ENCODE measurements at regions not wholly inside any gene's neighbourhood (a gene's known extent, or its start where the extent isn't known, plus 50 kb on each side); places are given as distances from the start of the nearest gene placed in this dataset.

- H3K27ac ChIP-seq, result no peak overlapping the region
- no peak for TF ChIP-seq CTCF (conservative IDR thresholded peaks at IDR 0.05)
Observed at GRCh38 chr4:74598611-74599325, 153.8 kb downstream of the AREG start.

- TF ChIP-seq CTCF (conservative IDR thresholded peaks at IDR 0.05), result no peak
- no peak overlapping the region for H3K27ac ChIP-seq
Observed at GRCh38 chr4:74603186-74603585, 158.2 kb downstream of the AREG start.

GRCh38 chr4:74608151-74608949 lies 163.4 kb downstream of the AREG start:
- TF ChIP-seq CTCF (conservative IDR thresholded peaks at IDR 0.05), result no peak
- no peak overlapping the region for H3K27ac ChIP-seq

GRCh38 chr4:74610491-74610890 lies 165.6 kb downstream of the AREG start:
- TF ChIP-seq CTCF (conservative IDR thresholded peaks at IDR 0.05), result no peak
- H3K27ac ChIP-seq, result no peak overlapping the region

GRCh38 chr4:74612837-74613236 lies 167.9 kb downstream of the AREG start:
- no peak overlapping the region for H3K27ac ChIP-seq
- no peak for TF ChIP-seq CTCF (conservative IDR thresholded peaks at IDR 0.05)

- H3K27ac ChIP-seq, result no peak overlapping the region
- TF ChIP-seq CTCF (conservative IDR thresholded peaks at IDR 0.05), result no peak
Observed at GRCh38 chr4:74613266-74613665, 168.3 kb downstream of the AREG start.

GRCh38 chr4:74615411-74615810 lies 170.5 kb downstream of the AREG start:
- TF ChIP-seq CTCF (conservative IDR thresholded peaks at IDR 0.05), result no peak
- no peak overlapping the region for H3K27ac ChIP-seq

Data from VCaP (cell line).